Lower leg skin (tissue), 4 donors: ENCODE measurements at regions not wholly inside any gene's neighbourhood (a gene's known extent, or its start where the extent isn't known, plus 50 kb on each side); places are given as distances from the start of the nearest gene placed in this dataset.

ENCODE experiments used
- DNase-seq, 2 donors: peaks; one replicate each; pipeline ENCODE4 v3.0.0-alpha.2; 2019; ENCODE audit warnings: low spot score in 2 of 2
- H3K4me3 ChIP-seq: fragments of 200-600 bp; sonication (generic); 2 replicates; pipeline ENCODE4 v1.5.1; 2017; ENCODE audit warnings: mild to moderate bottlenecking, low read depth; ENCODE audit not compliant: poor library complexity, severe bottlenecking
- POLR2A ChIP-seq, 2 donors: fragments of 450-650 bp; IDR thresholded peaks; one replicate each; pipeline ENCODE4 v1.6.1; 2016 to 2017; ENCODE audit warnings: antibody characterized with exemption in 2 of 2, mild to moderate bottlenecking in 1 of 2, moderate library complexity in 1 of 2
- WGBS, 2 donors: methylation state at CpG; one replicate each; pipeline ENCODE4 v1.1.5; 2018; 5-methylcytosine and 5-hydroxymethylcytosine counted together
- intact Hi-C: fragments of 100-400 bp; cut with DNase I; formaldehyde crosslinking; loops from one replicate; pipeline ENCODE4 v1.15.0; 2023; ENCODE audit warnings: low total_unique reads
- TF ChIP-seq, protein P1 (sequence below), 3 donors: fragments of 450-650 bp; IDR thresholded peaks; one replicate each; pipeline ENCODE4 v1.5.1; 2016; ENCODE audit warnings: antibody characterized with exemption in 3 of 3, mild to moderate bottlenecking in 3 of 3, moderate library complexity in 2 of 3

DNA sequence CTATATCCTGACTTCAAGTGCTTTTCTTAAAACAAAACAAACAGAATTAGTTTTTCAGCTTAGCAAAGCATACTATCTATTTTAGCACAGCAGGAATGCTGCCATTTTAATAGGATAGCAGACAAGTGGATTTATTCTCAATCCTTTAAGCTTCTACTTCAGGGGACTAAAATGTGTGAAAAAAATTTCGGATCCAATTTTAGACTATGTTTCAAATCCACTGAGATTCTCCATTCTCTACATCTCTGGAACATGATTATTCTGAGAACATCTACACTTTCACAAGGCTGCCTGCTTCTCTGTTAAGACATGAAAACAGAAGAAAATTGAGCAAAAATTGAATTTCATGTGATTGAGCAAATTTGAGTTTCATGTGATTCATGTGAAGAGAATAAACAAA is 1321.3 kb downstream of the HACE1 start:
- intact Hi-C loops, result no loop called here
- no peak overlapping the region for H3K4me3 ChIP-seq
- TF ChIP-seq, protein P1, sequence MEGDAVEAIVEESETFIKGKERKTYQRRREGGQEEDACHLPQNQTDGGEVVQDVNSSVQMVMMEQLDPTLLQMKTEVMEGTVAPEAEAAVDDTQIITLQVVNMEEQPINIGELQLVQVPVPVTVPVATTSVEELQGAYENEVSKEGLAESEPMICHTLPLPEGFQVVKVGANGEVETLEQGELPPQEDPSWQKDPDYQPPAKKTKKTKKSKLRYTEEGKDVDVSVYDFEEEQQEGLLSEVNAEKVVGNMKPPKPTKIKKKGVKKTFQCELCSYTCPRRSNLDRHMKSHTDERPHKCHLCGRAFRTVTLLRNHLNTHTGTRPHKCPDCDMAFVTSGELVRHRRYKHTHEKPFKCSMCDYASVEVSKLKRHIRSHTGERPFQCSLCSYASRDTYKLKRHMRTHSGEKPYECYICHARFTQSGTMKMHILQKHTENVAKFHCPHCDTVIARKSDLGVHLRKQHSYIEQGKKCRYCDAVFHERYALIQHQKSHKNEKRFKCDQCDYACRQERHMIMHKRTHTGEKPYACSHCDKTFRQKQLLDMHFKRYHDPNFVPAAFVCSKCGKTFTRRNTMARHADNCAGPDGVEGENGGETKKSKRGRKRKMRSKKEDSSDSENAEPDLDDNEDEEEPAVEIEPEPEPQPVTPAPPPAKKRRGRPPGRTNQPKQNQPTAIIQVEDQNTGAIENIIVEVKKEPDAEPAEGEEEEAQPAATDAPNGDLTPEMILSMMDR (IDR thresholded peaks at IDR 0.05), result no peak
- no peak for TF ChIP-seq POLR2A (IDR thresholded peaks at IDR 0.05)
- WGBS, 2 donors, result 71 to 73% methylated on average over 1 of the region's 1 CpG
- no peak for DNase-seq

DNA sequence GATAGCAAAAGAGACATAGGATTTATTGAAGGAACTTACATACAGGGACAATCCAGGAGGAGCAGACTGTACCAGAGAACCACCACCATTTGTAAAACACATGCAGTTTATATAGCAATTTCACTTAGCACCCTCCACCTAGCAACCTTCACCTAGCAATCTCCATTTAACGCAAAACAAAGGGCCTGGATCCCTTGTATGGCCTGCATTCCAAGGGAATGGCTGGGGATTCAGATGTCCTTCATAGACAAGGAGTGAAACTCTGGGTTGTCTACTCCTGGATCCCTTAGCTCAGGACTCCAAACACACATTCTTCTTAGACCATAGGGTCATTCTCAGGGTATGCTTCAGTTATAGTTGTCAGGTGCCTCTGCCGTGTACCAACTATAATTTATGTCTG is 1324.9 kb downstream of the HACE1 start:
- TF ChIP-seq POLR2A (IDR thresholded peaks at IDR 0.05), result no peak
- TF ChIP-seq, protein P1 (IDR thresholded peaks at IDR 0.05), result no peak

DNA sequence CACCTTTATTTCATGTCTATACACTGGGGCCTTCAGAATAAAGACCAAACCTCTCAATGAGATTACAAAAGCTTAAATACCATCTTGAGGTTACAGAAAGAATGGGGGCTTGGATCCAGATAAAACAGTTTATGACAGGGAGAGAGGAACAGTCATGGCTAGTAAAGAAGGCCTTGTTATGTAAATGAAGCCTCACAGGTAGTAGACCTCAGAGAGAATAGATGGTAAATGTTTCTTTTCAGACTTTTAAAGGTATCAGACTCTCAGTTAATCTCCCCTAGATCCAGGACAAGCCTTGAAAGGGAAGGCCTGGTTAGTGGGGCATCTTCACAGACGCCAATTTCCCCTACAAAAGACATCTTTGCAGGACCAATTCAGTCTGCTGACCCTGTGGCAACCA is 1325.6 kb downstream of the HACE1 start:
- H3K4me3 ChIP-seq, result no peak overlapping the region
- TF ChIP-seq POLR2A (IDR thresholded peaks at IDR 0.05), result no peak
- TF ChIP-seq, protein P1 (IDR thresholded peaks at IDR 0.05), result no peak
- 62 to 67% methylated on average over 1 of the region's 1 CpG for WGBS, 2 donors
- no peak for DNase-seq
- intact Hi-C loops, result no loop called here

More for the DNA sequence above, 1324.9 kb downstream of the HACE1 start:
- intact Hi-C loops, result no loop called here
- H3K4me3 ChIP-seq, result no peak overlapping the region
- DNase-seq, result no peak
- 64 to 77% methylated on average over 2 of the region's 2 CpGs for WGBS, 2 donors

DNA sequence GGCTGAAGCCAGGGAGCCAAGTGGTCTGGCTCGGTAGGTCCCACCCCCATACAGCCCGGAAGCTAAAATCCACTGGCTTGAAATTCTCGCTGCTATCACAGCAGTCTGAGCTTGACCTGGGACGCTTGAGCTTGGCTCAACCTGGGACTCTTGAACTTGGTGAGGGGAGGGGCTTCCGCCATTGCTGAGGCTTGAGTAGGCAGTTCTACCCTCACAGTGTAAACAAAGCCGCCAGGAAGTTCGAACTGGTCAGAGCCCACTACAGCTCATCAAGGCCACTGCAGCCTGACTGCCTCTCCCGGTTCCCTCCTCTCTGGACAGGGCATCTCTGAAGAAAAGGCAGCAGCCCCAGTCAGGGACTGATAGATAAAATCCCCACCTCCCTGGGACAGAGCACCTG is 1337.7 kb downstream of the HACE1 start:
- intact Hi-C loops, result no loop called here
- 94 to 95% methylated on average over 7 to 8 of the region's 8 CpGs for WGBS, 2 donors
- DNase-seq, result no peak
- TF ChIP-seq, protein P1 (IDR thresholded peaks at IDR 0.05), result no peak
- no peak for TF ChIP-seq POLR2A (IDR thresholded peaks at IDR 0.05)
- no peak overlapping the region for H3K4me3 ChIP-seq

DNA sequence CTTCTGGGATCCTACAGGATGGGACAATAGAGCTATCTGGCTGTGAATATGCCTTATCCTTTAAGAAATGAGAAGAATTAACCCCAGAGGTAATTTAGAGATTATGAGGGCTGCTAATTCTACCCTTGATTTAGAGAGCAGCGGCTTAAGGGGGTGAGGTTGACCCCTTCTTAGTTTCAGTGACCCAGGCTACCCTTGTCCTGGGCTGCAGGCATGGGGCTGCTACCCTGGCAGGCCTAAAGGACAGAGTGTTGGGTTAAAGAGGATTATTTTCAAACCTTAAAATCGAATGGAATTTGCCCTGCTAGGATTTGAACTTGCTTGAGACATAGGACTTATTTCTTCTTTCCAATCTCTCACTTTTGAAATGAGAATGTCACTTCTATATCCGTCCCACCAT is 1343.4 kb downstream of the HACE1 start:
- intact Hi-C loops, result no loop called here
- H3K4me3 ChIP-seq, result no peak overlapping the region
- no peak for TF ChIP-seq POLR2A (IDR thresholded peaks at IDR 0.05)
- TF ChIP-seq, protein P1 (IDR thresholded peaks at IDR 0.05), result no peak
- no peak for DNase-seq
- WGBS, 2 donors, result 42 to 49% methylated on average over 3 of the region's 3 CpGs

DNA sequence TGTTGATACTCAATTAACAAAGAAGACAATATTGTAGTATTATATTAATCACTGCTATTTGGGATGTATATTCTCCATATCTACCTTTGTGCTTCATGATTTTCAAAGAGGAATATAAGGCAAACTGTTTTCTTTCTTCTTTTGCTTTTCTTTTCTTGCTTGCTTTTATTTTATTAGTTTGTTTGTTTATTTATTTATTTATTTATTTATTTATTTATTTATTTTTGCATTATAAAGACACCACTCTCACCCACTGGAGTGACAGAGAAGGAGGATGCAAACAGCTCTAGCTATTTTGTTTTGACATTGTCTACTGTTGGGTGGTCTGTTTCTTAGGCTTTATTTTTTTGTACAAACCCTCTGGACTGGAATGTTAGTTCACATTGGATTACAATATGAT is 1352.7 kb downstream of the HACE1 start:
- TF ChIP-seq POLR2A (IDR thresholded peaks at IDR 0.05), result no peak
- TF ChIP-seq, protein P1 (IDR thresholded peaks at IDR 0.05), result no peak
- no peak for DNase-seq
- H3K4me3 ChIP-seq, result no peak overlapping the region
- intact Hi-C loops, result no loop called here
